GM12878 (cell line): ENCODE measurements at regions not wholly inside any gene's neighbourhood (a gene's known extent, or its start where the extent isn't known, plus 50 kb on each side); places are given as distances from the start of the nearest gene placed in this dataset.

ENCODE experiments used
- ATAC-seq: fragments of 200-7000 bp; cut with Tn5 transposase; 3 replicates; pipeline ENCODE4 v1.9.1; 2020; ENCODE audit warnings: mild to moderate bottlenecking, moderate library complexity
- BruUV-seq: library from RNA; stranded (reverse); fragments of 400-500 nt; replicated peaks from 2 replicates; lab custom pipeline; 2021; lab: Mats Ljungman, UMichigan
- CTCF ChIA-PET: fragments of 300-600 bp; sonication (Branson Sonifier 250); formaldehyde crosslinking; extraction: SDS; loops from one replicate; lab custom pipeline; 2021; ENCODE audit warnings: inconsistent platforms; lab: Yijun Ruan, JAX
- POLR2A ChIA-PET: fragments of 350-600 bp; formaldehyde crosslinking; extraction: SDS; loops from one replicate; lab custom pipeline; 2021; ENCODE audit warnings: inconsistent platforms; lab: Charles Lee
- RAD21 ChIA-PET: fragments of 300-600 bp; sonication (Branson Sonifier 250); formaldehyde crosslinking; loops from one replicate; lab custom pipeline; 2023; ENCODE audit warnings: antibody characterized with exemption; ENCODE audit not compliant: unreplicated experiment; lab: Charles Lee
- SMC1A ChIA-PET: fragments of 300-600 bp; sonication (Branson Sonifier 250); formaldehyde crosslinking; loops from one replicate; lab custom pipeline; 2023; ENCODE audit not compliant: unreplicated experiment, uncharacterized antibody; lab: Charles Lee
- DNase-seq: peaks from one replicate; pipeline ENCODE4 v3.0.0-alpha.2; 2011; ENCODE audit warnings: low read depth, low spot score
- FAIRE-seq: peaks from 3 replicates; lab custom pipeline; 2011; peaks lifted over from hg19 to GRCh38; lab: Jason Lieb, UNC
- H2AFZ ChIP-seq: 2 replicates; pipeline ENCODE4 v1.6.0; 2011; ENCODE audit warnings: low read depth, low read length, control low read depth; ENCODE audit not compliant: control insufficient read depth
- H3K27ac ChIP-seq: 2 replicates; pipeline ENCODE4 v1.5.1; 2011; ENCODE audit warnings: control low read depth; ENCODE audit not compliant: control insufficient read depth, insufficient read depth
- H3K27me3 ChIP-seq, 2 experiments: replicated peaks in 1 of 2; 2 replicates each; pipeline versions ENCODE4 v1.6.0 to v1.6.1; 2011; ENCODE audit warnings: low read length in 1 of 2; ENCODE audit not compliant: control insufficient read depth in 2 of 2, insufficient read depth in 2 of 2
- H3K36me3 ChIP-seq, 2 experiments: 2 replicates each; pipeline ENCODE4 v1.5.1; 2011; ENCODE audit warnings: low read length in 1 of 2; ENCODE audit not compliant: control insufficient read depth in 2 of 2, insufficient read depth in 2 of 2
- H3K4me1 ChIP-seq: 2 replicates; pipeline ENCODE4 v1.6.1; 2011; ENCODE audit warnings: mild to moderate bottlenecking, low read length, moderate library complexity, mixed read lengths; ENCODE audit not compliant: control insufficient read depth, insufficient read depth
- H3K4me2 ChIP-seq: 2 replicates; pipeline ENCODE4 v1.6.0; 2011; ENCODE audit warnings: control low read depth; ENCODE audit not compliant: control insufficient read depth, insufficient read depth
- H3K4me3 ChIP-seq: fragments of 200-600 bp; sonication (generic); 2 replicates; pipeline ENCODE4 v1.5.1; 2016
- H3K79me2 ChIP-seq: 2 replicates; pipeline ENCODE4 v1.6.0; 2011; ENCODE audit warnings: low read length; ENCODE audit not compliant: control insufficient read depth, insufficient read depth
- H3K9ac ChIP-seq: 2 replicates; pipeline ENCODE4 v1.8.0; 2011; ENCODE audit warnings: low read length, control low read depth, mixed read lengths; ENCODE audit not compliant: control insufficient read depth, insufficient read depth
- H3K9me3 ChIP-seq: replicated peaks from 3 replicates; pipeline ENCODE4 v1.5.1; 2011; ENCODE audit warnings: mild to moderate bottlenecking, low read length; ENCODE audit not compliant: control insufficient read depth, insufficient read depth
- H4K20me1 ChIP-seq: 2 replicates; pipeline ENCODE4 v1.6.0; 2011; ENCODE audit not compliant: control insufficient read depth, insufficient read depth
- FOS ChIP-seq: IDR thresholded peaks from 3 replicates; pipeline ENCODE4 v1.6.1; 2011; ENCODE audit warnings: borderline replicate concordance; ENCODE audit not compliant: insufficient read length; ENCODE audit errors: extremely low read depth
- KLF5 ChIP-seq: fragments of 450-650 bp; IDR thresholded peaks from 2 replicates; pipeline ENCODE4 v1.6.1; 2014; ENCODE audit warnings: mild to moderate bottlenecking; ENCODE audit not compliant: partially characterized antibody
- MEF2A ChIP-seq: IDR thresholded peaks from 2 replicates; pipeline ENCODE4 v1.6.1; 2011; ENCODE audit warnings: low read depth, mild to moderate bottlenecking, low read length, moderate library complexity; ENCODE audit not compliant: insufficient read depth
- MLLT1 ChIP-seq: fragments of 450-650 bp; IDR thresholded peaks from 2 replicates; pipeline ENCODE4 v1.6.1; 2016; ENCODE audit warnings: mild to moderate bottlenecking
- MYC ChIP-seq: IDR thresholded peaks from 2 replicates; pipeline ENCODE4 v1.6.1; 2011; ENCODE audit warnings: mild to moderate bottlenecking, low read length, moderate library complexity, inconsistent platforms; ENCODE audit not compliant: insufficient read depth, insufficient replicate concordance, insufficient read length, severe bottlenecking
- RELA ChIP-seq: fragments of 450-650 bp; IDR thresholded peaks from 2 replicates; pipeline ENCODE4 v1.8.0; 2014; ENCODE audit warnings: borderline replicate concordance; ENCODE audit not compliant: partially characterized antibody
- RFX5 ChIP-seq: IDR thresholded peaks from 2 replicates; pipeline ENCODE4 v1.6.1; 2011; ENCODE audit warnings: low read depth, low read length, improper control_type of control experiment
- USF2 ChIP-seq: IDR thresholded peaks from 2 replicates; pipeline ENCODE4 v1.6.1; 2011; ENCODE audit warnings: low read depth, low read length, improper control_type of control experiment, borderline replicate concordance
- YBX1 ChIP-seq: fragments of 450-650 bp; IDR thresholded peaks from 2 replicates; pipeline ENCODE4 v1.6.1; 2016; ENCODE audit warnings: antibody characterized with exemption
- ZNF207 ChIP-seq: fragments of 450-650 bp; IDR thresholded peaks from 2 replicates; pipeline ENCODE4 v1.6.1; 2014; ENCODE audit warnings: antibody characterized with exemption, mild to moderate bottlenecking, borderline replicate concordance
- ZNF592 ChIP-seq: fragments of 450-650 bp; IDR thresholded peaks from 2 replicates; pipeline ENCODE4 v1.6.1; 2017; ENCODE audit warnings: mild to moderate bottlenecking, moderate library complexity
- WGBS: methylation state at CpG from one replicate; pipeline ENCODE4 v1.1.6; 2016; ENCODE audit warnings: low lambda C conversion rate; ENCODE audit not compliant: insufficient replicate concordance, insufficient coverage; ENCODE audit errors: missing lambda C conversion rate; 5-methylcytosine and 5-hydroxymethylcytosine counted together
- in situ Hi-C: fragments of 300-500 bp; cut with MboI; formaldehyde crosslinking; loops from 9 replicates; pipeline ENCODE4 v1.14.3; 2018; ENCODE audit warnings: mixed read lengths
- intact Hi-C: fragments of 100-400 bp; cut with micrococcal nuclease; formaldehyde crosslinking; loops from one replicate; pipeline ENCODE4 v1.14.2; 2022; ENCODE audit not compliant: unreplicated experiment
- TF ChIP-seq, protein P1 (sequence below): IDR thresholded peaks from 2 replicates; pipeline ENCODE4 v1.6.1; 2012; ENCODE audit warnings: low read depth, low read length, improper control_type of control experiment
- TF ChIP-seq, protein P2 (sequence below): fragments of 450-650 bp; IDR thresholded peaks from 2 replicates; pipeline ENCODE4 v1.6.1; 2018; ENCODE audit warnings: mild to moderate bottlenecking, low read depth, moderate library complexity; ENCODE audit not compliant: partially characterized antibody

GRCh38 chr11:115916608-115917007, 412.4 kb upstream of the CADM1 start:
- Histone ChIP-seq H3K9me3 (no peaks in the 10 kb centered on the region), H3K4me3 (no peak overlapping the region), H4K20me1 (no peaks in the 10 kb centered on the region), H3K4me1 (peaks cover 59% of the 10 kb centered on the region), H3K4me2 (no peak overlapping the region), H3K36me3 (no peaks in the 10 kb centered on the region), H2AFZ (no peak overlapping the region), H3K9ac (no peak overlapping the region), H3K27me3 (no peaks in the 10 kb centered on the region), H3K79me2 (no peaks in the 10 kb centered on the region), H3K27ac (no peak overlapping the region)
- no TSS peak for BruUV-seq
- POLR2A ChIA-PET, result interaction anchor here (0.8 to 6.8 kb wide), 4 partner anchors 9 to 157 kb away, joined by 3 to 86 read pairs (median 4); no protein-coding TSS in a partner anchor
- CTCF ChIA-PET, result interaction anchor here (1.1 to 6.9 kb wide), 5 partner anchors 10 to 80 kb away, joined by 3 to 61 read pairs (median 4); no protein-coding TSS in a partner anchor
- intact Hi-C loops (no loop called here), in situ Hi-C loops (loop anchor here (10.0 kb wide), 2 partner anchors 582 to 692 kb away; no protein-coding TSS in a partner anchor)
- DNase-seq (no peak), ATAC-seq (no peak), FAIRE-seq (no peak)
- RAD21 ChIA-PET, result interaction anchor here (1.3 to 7.7 kb wide), 4 partner anchors 12 to 157 kb away, joined by 5 to 140 read pairs (median 66); no protein-coding TSS in a partner anchor
- SMC1A ChIA-PET, result interaction anchor here (1.4 to 17.2 kb wide), 5 partner anchors 11 to 45 kb away, joined by 3 to 325 read pairs (median 8); no protein-coding TSS in a partner anchor
- TF ChIP-seq ZNF207 (no peak), RFX5 (no peak), ZNF592 (no peak), USF2 (no peak), MLLT1 (no peak), YBX1 (no peak), MEF2A (no peak), RELA (no peak), KLF5 (no peak), MYC (no peak), FOS (no peak)
- TF ChIP-seq, protein P1, sequence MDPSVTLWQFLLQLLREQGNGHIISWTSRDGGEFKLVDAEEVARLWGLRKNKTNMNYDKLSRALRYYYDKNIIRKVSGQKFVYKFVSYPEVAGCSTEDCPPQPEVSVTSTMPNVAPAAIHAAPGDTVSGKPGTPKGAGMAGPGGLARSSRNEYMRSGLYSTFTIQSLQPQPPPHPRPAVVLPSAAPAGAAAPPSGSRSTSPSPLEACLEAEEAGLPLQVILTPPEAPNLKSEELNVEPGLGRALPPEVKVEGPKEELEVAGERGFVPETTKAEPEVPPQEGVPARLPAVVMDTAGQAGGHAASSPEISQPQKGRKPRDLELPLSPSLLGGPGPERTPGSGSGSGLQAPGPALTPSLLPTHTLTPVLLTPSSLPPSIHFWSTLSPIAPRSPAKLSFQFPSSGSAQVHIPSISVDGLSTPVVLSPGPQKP, result no peak
- TF ChIP-seq, protein P2, sequence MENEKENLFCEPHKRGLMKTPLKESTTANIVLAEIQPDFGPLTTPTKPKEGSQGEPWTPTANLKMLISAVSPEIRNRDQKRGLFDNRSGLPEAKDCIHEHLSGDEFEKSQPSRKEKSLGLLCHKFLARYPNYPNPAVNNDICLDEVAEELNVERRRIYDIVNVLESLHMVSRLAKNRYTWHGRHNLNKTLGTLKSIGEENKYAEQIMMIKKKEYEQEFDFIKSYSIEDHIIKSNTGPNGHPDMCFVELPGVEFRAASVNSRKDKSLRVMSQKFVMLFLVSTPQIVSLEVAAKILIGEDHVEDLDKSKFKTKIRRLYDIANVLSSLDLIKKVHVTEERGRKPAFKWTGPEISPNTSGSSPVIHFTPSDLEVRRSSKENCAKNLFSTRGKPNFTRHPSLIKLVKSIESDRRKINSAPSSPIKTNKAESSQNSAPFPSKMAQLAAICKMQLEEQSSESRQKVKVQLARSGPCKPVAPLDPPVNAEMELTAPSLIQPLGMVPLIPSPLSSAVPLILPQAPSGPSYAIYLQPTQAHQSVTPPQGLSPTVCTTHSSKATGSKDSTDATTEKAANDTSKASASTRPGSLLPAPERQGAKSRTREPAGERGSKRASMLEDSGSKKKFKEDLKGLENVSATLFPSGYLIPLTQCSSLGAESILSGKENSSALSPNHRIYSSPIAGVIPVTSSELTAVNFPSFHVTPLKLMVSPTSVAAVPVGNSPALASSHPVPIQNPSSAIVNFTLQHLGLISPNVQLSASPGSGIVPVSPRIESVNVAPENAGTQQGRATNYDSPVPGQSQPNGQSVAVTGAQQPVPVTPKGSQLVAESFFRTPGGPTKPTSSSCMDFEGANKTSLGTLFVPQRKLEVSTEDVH, result no peak
- WGBS, result 88% methylated on average over 2 of the region's 2 CpGs
